HG03280 (cell line): ENCODE measurements at regions not wholly inside any gene's neighbourhood (a gene's known extent, or its start where the extent isn't known, plus 50 kb on each side); places are given as distances from the start of the nearest gene placed in this dataset.
"Not testable (repeated sequence)": the region's sequence is repeated elsewhere in the genome, so short reads cannot be mapped to it uniquely, and the experiment has no call there.

Experiments used
- ATAC-seq: cut with Tn5 transposase; IDR thresholded peaks from one replicate; pipeline ENCODE4 v1.9.1; 2021; ENCODE audit warnings: mild to moderate bottlenecking, moderate library complexity; ENCODE audit not compliant: unreplicated experiment

DNA sequence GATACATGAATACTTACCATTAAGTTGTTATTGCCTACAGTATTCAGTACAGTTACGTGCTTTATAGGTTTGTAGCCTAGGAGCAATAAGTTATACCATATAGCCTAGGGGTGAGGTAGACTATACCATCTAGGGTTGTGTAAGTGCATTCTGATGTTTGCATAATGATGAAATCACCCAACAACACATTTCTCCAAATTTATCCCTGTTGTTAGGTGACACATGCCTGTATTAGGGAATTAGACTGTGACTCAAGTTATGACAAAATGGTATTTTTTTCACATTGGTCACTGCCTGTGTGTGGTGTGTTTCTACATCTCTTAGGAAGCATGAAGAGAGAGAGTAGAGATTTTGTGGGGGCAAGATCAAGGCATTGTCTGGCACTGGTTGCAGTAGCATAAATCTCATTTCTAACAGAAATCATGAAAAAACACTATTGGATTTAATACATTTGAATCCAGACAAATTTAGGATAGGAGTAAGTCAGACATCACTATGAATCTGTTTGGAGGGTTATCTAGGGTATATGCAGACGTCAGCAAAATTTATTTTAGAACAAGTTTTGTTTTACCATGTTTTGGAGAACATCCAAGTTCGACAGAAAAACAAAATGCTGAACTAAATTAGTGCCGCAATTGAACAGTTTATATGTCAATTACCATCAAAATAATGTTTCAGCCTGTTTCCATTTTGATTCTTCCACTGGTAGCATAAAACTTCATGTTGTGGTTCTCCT is 332.1 kb downstream of the LMO7 start:
- no peak for ATAC-seq

DNA sequence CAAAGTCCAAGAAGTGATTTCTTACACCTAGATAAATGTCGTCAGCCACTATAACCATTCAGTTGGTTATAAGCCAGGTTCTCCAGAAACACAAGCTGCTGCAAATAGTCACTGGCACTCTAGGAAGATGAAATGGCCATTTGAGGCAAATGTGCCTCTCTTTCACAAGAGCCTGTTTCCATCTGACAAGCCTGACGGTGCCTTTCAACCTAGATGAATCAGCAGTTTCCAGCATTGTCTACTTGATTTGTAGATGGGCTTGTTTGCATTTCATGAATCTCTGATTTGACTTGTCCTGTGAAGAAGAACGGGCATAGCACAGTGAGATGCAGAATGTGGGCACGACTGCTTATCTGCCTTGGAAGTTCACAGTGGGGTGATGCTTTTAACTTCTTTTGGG is 327.2 kb downstream of the LMO7 start:
- no peak for ATAC-seq

DNA sequence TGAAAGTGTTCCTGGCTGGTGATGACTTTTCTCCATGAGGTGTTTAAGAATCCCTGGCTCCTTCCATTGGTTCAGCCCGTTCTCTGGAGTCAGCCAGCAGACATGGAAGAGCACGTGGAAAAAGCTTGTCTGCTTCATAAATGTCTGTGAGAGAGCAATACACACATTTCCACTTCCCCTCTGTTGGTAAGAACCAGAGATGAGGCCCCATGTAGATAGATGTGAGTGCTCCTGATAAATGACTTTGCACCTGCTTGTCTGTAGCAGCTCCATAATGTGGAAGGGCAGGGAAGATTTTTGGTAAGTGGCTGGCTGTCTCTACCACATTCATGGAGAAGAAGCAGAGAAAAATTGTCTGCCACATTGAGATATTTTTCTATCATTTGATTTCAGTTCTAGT is 325.8 kb downstream of the LMO7 start:
- no peak for ATAC-seq

DNA sequence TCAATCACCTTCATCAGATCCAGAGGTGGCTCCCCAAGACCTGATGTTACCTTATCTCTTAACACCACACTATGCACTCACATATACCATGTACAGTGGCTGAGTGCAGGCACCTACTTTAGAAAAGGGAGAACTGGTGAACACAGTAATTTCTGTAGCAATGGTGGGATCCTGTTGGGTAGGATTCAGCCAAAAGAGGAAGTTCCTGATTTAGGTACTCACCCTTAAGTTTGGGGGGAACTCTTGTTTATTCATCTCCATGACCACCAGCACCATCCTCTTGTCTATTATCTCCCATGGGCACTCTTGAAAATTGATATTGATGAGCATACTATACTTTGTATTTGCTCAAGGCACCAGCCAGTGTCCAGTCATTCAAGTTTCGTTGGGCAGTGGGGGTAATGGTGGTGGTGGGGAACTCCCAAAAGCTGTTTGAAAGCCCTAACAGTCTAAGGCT is 324.4 kb downstream of the LMO7 start:
- ATAC-seq = peak; percentile 88

DNA sequence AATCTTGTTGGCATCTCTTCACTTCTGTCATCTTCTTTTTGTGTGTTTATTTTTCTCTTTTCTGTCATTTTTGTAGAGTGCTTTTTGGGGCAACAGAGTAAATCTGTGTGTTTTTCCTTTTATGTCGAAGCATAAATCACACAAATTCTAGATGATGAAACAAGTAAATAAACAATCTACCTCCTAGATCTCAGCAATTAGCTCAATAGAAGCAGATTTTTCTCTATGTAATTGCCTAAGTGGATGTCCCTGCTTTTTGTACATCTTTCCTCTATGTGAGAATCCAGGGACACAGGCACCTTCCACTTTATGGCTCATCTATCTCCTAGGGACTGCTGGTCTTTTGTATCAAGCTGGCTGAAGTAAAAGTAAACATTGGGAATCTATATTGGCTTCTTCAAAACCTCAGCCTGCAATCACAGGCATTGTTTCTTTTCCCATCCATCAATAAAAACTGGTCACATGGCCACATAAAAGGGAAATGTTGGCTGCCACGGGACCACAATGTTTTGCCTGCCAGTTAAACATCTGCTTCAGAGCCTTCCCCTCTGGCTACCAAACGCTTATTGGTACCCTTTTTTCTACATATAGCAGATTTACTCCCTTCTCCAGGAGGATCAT is 323.8 kb downstream of the LMO7 start:
- no peak for ATAC-seq

DNA sequence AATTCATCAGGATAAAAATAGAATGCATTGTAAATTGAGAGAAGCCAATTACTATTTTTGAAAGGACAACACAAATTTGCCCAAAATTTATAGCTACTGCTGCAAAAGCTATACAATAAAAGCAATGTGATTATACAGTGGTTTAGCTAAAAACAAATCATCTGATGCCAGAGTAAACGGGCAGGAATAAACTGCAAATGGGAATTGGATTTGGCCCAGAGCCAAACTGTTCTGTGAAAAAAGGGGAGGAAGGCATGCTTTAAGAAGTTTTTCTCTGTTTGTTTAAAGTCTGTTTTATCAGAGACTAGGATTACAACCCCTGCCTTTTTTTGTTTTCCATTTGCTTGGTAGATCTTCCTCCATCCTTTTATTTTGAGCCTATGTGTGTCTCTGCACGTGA is 317.5 kb downstream of the LMO7 start:
- not testable (repeated sequence) for ATAC-seq

DNA sequence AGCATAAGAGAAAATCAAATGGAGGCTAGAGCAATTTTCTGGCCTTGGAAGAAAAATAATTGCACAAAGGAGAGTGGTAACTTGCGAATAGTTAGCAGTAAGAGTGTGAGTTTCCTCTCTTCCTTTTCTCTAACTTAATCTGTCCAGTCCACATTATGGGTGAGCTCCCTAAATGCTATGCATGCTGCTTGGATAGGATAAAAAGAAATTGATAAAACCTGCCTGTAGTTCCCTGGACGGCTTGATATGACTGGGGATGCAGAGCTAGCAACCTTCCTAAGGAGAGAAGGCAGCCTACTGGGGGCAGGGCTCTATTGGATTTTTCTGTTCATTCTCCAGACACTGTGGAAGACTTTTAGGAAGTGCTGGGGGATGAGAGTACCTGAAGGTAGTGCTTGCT is 311.3 kb downstream of the LMO7 start:
- no peak for ATAC-seq

DNA sequence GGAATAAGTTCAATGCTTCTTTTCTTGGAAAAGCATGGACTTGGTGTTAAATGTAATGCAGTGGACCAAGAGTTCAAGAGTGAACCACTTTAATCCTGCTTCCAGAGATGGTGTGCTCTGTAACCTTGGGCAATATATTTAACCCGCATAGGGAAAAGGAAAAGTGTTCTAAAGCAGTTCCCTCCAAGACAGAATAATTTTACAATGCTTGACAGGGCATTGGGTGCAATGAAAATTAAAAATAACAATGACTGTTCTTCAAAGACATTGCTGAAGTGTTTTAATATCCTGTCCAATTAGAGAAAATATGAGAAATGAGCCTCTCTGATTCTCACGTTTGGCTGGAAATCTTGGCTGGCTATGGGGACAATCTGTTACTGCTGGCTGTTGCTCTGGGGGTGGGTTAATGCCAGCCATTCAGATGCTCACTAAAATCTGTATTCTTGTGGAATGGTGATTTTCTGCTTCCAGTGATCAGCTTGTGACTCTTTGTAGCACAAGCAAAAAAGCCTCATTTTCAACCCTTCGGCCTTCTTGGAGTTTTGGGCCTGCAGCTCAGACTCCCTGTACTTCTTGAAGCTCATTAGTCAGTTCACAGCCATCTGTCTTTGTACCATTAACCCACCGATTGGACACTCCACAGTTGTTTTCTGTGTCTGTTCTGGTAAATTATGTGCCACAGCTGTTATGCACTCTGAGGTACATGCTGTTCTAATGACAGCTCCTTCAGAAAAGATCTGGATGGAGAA is 310.6 kb downstream of the LMO7 start:
- no peak for ATAC-seq

- no peak for ATAC-seq
These were observed 309.8 kb downstream of the LMO7 start for GRCh38 chr13:75945841-75946482.

DNA sequence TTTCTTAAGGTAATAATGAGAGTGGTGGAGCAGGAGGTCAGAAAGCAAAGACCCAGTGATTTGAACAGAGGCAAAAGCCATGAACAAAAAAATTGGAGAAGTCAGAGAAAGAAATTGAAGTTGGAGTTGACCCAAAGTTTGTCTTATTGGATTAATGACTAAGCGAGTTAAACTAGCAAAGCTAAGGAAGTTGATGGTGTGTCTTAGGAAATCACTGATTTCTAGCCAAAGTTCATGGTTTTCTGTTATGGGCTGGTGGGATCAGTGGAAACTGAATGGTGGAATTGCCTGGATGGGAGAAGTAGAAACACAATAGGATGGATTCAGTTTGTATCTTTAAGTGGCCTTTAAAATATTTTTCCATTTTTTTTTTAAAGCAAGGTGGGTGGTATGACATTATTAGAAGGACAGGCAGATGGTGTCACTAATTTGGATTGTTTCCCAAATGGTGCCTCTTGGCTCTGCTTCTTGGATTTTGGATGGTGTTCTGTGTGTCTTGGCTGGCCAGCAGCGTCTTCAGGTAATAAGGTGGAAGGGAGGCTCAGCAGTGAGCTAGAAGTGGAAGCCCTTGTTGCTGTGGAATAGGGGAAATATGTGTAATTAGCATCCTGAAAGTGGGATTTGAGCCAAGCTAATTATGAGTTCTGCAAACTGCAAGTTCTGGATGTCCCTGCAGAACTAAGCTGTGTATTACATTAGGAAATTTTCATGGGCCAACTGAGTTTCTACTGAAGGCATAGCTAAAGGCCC is 302.9 kb downstream of the LMO7 start:
- no peak for ATAC-seq

DNA sequence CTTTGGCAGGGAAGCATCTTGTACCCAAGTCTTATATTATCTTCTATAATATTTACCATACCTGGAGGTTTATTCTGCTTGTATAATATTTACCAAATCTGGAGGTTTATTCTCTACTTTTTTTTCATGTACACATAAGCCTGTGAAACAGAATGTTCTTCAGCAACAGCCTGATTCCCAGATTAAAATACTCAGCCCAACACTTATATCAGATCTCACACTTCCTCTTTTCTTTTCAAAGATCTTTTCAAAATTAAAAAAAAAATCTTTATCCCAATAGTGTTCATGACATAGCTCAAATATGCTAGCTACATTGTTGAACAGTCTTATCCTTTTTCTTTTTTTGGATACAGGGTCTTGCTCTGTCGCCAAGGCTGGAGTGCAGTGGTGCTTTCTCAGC is 300.7 kb downstream of the LMO7 start:
- ATAC-seq = no peak

GRCh38 chr13:75935805-75936204 is 299.7 kb downstream of the LMO7 start:
- no peak for ATAC-seq

DNA sequence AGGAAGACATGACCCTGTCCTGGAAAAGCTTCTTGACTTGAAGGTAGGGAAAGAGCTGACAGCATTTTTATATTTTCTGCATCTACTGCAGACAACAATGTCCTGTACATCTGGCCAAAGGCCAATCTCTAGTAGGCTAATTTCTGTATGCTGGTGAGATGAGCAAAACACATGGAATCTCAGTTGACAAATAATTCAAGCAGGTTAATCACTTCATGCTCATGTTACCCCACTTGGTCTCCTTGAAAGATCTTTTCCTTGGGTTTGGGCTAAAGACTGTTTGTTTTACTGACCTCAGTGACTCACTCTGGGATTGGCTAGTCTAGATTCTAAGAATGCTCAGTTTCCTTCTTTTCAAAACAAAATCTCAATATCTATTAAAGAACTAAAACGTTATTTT is 298.8 kb downstream of the LMO7 start:
- no peak for ATAC-seq

DNA sequence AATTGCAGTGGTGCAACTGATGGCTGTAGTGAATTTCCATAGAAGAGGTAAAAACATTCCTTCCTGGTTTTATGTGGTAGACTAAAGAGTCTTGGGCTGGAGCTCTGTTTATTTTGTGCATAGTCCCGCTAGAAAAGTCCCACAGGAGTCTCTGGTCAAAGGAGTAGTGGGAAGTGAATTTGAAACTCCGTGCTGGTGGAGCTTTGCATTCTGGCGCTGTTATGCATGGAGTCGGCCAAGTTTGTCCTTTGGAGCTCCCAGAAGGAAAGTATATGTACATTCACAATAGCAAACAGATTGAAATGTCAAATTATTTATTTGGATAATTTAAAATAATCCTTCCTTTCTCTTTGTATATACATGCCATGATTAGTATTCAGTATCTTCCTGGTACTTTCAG is 296.5 kb downstream of the LMO7 start:
- ATAC-seq = no peak

- no peak for ATAC-seq
These were observed 295.0 kb downstream of the LMO7 start for GRCh38 chr13:75931116-75931515.

DNA sequence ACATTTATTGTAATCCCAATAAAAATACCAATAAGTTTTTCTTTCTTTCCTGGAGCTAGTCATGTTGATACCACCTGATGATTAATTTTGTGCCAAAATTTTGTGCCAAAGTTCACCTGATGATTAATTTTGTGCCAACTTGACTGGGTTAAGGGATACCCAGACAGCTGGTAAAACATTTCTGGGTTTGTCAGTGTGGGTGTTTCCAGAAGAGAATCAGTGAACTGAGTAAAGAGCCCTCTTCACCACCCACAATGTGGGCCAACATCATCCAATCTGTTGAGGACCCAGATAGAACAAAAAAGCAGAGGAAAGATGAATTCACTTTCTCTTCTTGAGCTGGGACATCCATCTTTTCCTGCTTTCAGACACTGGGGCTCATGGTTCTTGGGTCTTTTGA is 292.9 kb downstream of the LMO7 start:
- no peak for ATAC-seq

DNA sequence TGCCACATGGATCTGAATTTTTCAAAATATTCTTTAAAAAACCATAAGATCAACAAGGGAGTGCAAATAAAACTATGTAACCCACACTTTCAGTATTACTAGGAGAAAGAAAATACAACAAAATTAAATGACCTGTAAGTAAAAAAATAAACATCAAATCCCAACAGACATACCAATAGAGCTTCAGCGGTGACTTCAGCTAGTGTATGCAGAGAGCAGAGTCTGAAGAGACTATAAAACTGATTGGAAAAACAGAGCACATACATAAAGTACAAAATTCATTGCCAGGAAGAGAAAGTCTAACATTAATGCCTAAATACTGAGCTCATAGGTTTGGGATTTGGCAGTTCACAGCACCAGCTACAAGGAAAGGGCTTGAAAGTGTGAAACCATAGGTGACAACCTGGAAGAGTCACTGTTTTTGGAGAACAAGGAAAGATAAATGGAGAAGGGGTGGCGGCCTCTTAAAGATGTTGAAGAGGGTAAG is 291.1 kb downstream of the LMO7 start:
- ATAC-seq = no peak

- ATAC-seq = no peak
These were observed 284.4 kb downstream of the LMO7 start for GRCh38 chr13:75920536-75920935.

GRCh38 chr13:75919660-75920199 is 283.6 kb downstream of the LMO7 start:
- ATAC-seq = no peak

GRCh38 chr13:75915066-75915465 is 278.9 kb downstream of the LMO7 start:
- no peak for ATAC-seq
